ENCODE measurements at regions not wholly inside any gene's neighbourhood (a gene's known extent, or its start where the extent isn't known, plus 50 kb on each side); places are given as distances from the start of the nearest gene placed in this dataset.
A peak's percentile ranks its signal among the peaks of the same experiment; 100 is the strongest.

GRCh38 chr13:73404581-73404980 is 345.8 kb downstream of the KLF5 start:
- 24 to 50% (median 48%) methylated on average over 2 of the region's 2 CpGs for WGBS, 3 donors
- no peak for ATAC-seq
- DNase-seq: no peak
- intact Hi-C loops (cut with DNase I): no loop called here
- Histone ChIP-seq H3K36me3 (ENCODE audit: insufficient read depth in 1 of 2, low read depth in 1 of 2) (no peaks in the 10 kb centered on the region), H3K27me3 (ENCODE audit: insufficient read depth in 3 of 3, low read length in 2 of 3) (no peaks in the 10 kb centered on the region), H3K9me3 (no peaks in the 10 kb centered on the region), H3K4me3 (no peak overlapping the region), H3K4me1 (no peaks in the 10 kb centered on the region), H3K27ac (no peak overlapping the region)
- TF ChIP-seq, protein P1, sequence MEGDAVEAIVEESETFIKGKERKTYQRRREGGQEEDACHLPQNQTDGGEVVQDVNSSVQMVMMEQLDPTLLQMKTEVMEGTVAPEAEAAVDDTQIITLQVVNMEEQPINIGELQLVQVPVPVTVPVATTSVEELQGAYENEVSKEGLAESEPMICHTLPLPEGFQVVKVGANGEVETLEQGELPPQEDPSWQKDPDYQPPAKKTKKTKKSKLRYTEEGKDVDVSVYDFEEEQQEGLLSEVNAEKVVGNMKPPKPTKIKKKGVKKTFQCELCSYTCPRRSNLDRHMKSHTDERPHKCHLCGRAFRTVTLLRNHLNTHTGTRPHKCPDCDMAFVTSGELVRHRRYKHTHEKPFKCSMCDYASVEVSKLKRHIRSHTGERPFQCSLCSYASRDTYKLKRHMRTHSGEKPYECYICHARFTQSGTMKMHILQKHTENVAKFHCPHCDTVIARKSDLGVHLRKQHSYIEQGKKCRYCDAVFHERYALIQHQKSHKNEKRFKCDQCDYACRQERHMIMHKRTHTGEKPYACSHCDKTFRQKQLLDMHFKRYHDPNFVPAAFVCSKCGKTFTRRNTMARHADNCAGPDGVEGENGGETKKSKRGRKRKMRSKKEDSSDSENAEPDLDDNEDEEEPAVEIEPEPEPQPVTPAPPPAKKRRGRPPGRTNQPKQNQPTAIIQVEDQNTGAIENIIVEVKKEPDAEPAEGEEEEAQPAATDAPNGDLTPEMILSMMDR (IDR thresholded peaks at IDR 0.05): no peak

GRCh38 chr13:73403355-73404120 is 344.7 kb downstream of the KLF5 start:
- intact Hi-C loops (cut with DNase I): no loop called here
- DNase-seq: no peak
- ATAC-seq: no peak
- no peaks in the 10 kb centered on the region for H3K9me3 ChIP-seq
- no peaks in the 10 kb centered on the region for H3K27me3 ChIP-seq (ENCODE audit: insufficient read depth in 3 of 3, low read length in 2 of 3)
- no peak overlapping the region for H3K27ac ChIP-seq
- 67 to 71% (median 71%) methylated on average over 1 of the region's 1 CpG for WGBS, 3 donors
- H3K36me3 ChIP-seq (ENCODE audit: insufficient read depth in 1 of 2, low read depth in 1 of 2): no peaks in the 10 kb centered on the region
- H3K4me3 ChIP-seq: no peak overlapping the region
- TF ChIP-seq, protein P1 (IDR thresholded peaks at IDR 0.05): no peak
- no peaks in the 10 kb centered on the region for H3K4me1 ChIP-seq

DNA sequence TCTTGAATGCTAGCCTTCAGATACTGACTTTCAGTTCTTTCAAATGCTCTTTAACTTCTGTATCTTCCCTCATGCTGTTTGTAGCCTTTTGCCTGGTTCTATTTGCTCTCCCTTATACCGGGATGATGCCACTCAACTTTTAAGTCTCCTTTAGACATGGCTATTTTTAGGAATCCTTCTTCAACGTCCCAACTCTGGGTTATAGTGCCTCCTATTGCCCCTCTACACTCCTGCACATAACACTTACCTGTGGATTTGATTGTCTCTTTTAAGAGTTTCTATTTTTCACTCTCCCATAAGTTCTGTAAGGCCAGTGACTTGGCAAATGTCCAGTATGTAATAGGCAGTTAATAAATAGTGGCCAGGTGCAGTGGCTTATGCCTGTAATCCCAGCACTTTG is 343.0 kb downstream of the KLF5 start:
- H3K27me3 ChIP-seq (ENCODE audit: insufficient read depth in 3 of 3, low read length in 2 of 3): no peaks in the 10 kb centered on the region
- WGBS, 3 donors: 33 to 50% (median 38%) methylated on average over 2 of the region's 2 CpGs
- ATAC-seq (peak in 1 of 4 donors; percentile 50), DNase-seq (no peak)
- TF ChIP-seq, protein P1 (IDR thresholded peaks at IDR 0.05): no peak
- intact Hi-C loops (cut with DNase I): no loop called here
- H3K4me1 ChIP-seq: no peaks in the 10 kb centered on the region
- H3K9me3 ChIP-seq: no peaks in the 10 kb centered on the region
- H3K27ac ChIP-seq: no peak overlapping the region
- no peaks in the 10 kb centered on the region for H3K36me3 ChIP-seq (ENCODE audit: insufficient read depth in 1 of 2, low read depth in 1 of 2)
- H3K4me3 ChIP-seq: no peak overlapping the region

- no peaks in the 10 kb centered on the region for H3K9me3 ChIP-seq
- no peaks in the 10 kb centered on the region for H3K36me3 ChIP-seq (ENCODE audit: insufficient read depth in 1 of 2, low read depth in 1 of 2)
- no peak overlapping the region for H3K27ac ChIP-seq
- ATAC-seq: no peak
- intact Hi-C loops (cut with DNase I): no loop called here
- 70 to 76% (median 73%) methylated on average over 10 of the region's 10 CpGs for WGBS, 3 donors
- TF ChIP-seq, protein P1 (IDR thresholded peaks at IDR 0.05): no peak
- H3K4me3 ChIP-seq: no peak overlapping the region
- H3K27me3 ChIP-seq (ENCODE audit: insufficient read depth in 3 of 3, low read length in 2 of 3): no peaks in the 10 kb centered on the region
- H3K4me1 ChIP-seq: no peaks in the 10 kb centered on the region
- DNase-seq: no peak
Measured at GRCh38 chr13:73399347-73400216, 340.8 kb downstream of the KLF5 start.
